ENCODE measurements at regions not wholly inside any gene's neighbourhood (a gene's known extent, or its start where the extent isn't known, plus 50 kb on each side); places are given as distances from the start of the nearest gene placed in this dataset.
A peak's percentile ranks its signal among the peaks of the same experiment; 100 is the strongest.

DNA sequence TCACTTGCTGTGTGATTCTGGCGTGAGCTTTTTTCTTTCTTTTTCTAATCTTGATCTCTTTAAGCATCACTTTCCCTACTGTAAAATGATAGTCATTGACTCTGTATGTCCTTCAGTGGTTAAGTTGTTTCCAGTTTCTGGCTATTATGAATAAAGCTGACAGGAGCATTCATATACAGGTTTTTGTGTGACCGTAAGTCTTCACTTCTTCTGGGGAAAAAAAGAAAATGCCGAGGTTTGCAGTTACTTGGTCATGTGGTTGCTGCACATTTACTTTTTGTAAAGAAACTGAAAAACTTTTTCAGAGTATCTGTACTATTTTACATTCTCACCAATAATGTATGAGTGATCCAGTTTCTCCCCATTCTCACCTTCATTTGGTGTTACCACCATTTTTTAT is 247.4 kb upstream of the RBMS3 start:
- TF ChIP-seq, protein P1, sequence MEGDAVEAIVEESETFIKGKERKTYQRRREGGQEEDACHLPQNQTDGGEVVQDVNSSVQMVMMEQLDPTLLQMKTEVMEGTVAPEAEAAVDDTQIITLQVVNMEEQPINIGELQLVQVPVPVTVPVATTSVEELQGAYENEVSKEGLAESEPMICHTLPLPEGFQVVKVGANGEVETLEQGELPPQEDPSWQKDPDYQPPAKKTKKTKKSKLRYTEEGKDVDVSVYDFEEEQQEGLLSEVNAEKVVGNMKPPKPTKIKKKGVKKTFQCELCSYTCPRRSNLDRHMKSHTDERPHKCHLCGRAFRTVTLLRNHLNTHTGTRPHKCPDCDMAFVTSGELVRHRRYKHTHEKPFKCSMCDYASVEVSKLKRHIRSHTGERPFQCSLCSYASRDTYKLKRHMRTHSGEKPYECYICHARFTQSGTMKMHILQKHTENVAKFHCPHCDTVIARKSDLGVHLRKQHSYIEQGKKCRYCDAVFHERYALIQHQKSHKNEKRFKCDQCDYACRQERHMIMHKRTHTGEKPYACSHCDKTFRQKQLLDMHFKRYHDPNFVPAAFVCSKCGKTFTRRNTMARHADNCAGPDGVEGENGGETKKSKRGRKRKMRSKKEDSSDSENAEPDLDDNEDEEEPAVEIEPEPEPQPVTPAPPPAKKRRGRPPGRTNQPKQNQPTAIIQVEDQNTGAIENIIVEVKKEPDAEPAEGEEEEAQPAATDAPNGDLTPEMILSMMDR (IDR thresholded peaks at IDR 0.05): no peak
- TF ChIP-seq EZH2 (IDR thresholded peaks at IDR 0.05): no peak
- TF ChIP-seq EZH2phosphoT487 (IDR thresholded peaks at IDR 0.05): no peak
- H3K27ac ChIP-seq: no peak overlapping the region

DNA sequence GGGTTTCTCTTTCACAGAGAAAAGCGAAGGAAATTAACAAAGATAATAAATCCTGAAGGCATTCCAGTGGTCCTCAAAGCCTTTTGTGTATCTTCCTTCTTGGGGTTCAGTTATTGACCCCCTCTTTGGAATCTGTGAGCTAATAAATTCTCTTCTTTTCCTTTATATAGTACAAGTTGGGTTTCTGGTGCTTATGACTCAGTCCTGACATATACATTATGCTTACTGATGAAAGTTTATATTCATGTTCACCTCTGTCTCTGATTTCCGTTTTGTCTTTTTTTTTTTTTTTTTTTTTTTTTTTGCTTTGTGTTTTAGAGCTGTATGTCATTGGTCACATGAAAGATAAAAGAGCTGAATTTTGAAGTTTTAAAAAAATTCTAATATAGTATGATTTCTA is 230.7 kb upstream of the RBMS3 start:
- H2AFZ ChIP-seq (replicated peaks): no peak overlapping the region
- no peaks in the 10 kb centered on the region for H3K27me3 ChIP-seq
- H3K4me2 ChIP-seq: no peak overlapping the region
- Mint-ChIP-seq H3K9me3 (peaks cover 19% of the 10 kb centered on the region), H3K36me3 (no peaks in the 10 kb centered on the region), H3K4me3 (no peak overlapping the region), H3K4me1 (no peaks in the 10 kb centered on the region), H3K27ac (no peak overlapping the region), H3K27me3 (ENCODE audit: insufficient read depth, low read depth) (peaks cover 9% of the 10 kb centered on the region)
- H4K20me1 ChIP-seq (ENCODE audit: low read depth): no peaks in the 10 kb centered on the region
- no peak overlapping the region for H3K9ac ChIP-seq
- no peaks in the 10 kb centered on the region for H3K79me2 ChIP-seq (ENCODE audit: low read depth)
- H3K4me3 ChIP-seq: no peak overlapping the region
- no peaks in the 10 kb centered on the region for H3K36me3 ChIP-seq
- H3K4me1 ChIP-seq: no peaks in the 10 kb centered on the region
- H3F3A ChIP-seq (ENCODE audit: low read depth): no peaks in the 10 kb centered on the region
- no peak for DNase-seq (ENCODE audit: low spot score)
- no peaks in the 10 kb centered on the region for H3K9me3 ChIP-seq (ENCODE audit: low read depth)
- TF ChIP-seq, protein P1 (IDR thresholded peaks at IDR 0.05): no peak
- TF ChIP-seq EZH2 (IDR thresholded peaks at IDR 0.05) (no peak), EZH2phosphoT487 (IDR thresholded peaks at IDR 0.05) (no peak)
- no peak overlapping the region for H3K27ac ChIP-seq

More for the DNA sequence above, 247.4 kb upstream of the RBMS3 start:
- no peaks in the 10 kb centered on the region for H3K4me1 ChIP-seq
- Mint-ChIP-seq H3K27me3 (ENCODE audit: insufficient read depth, low read depth) (no peaks in the 10 kb centered on the region), H3K9me3 (no peaks in the 10 kb centered on the region), H3K4me1 (peaks cover 2% of the 10 kb centered on the region), H3K36me3 (no peaks in the 10 kb centered on the region), H3K27ac (no peak overlapping the region), H3K4me3 (no peak overlapping the region)
- H4K20me1 ChIP-seq (ENCODE audit: low read depth): no peaks in the 10 kb centered on the region
- no peaks in the 10 kb centered on the region for H3K27me3 ChIP-seq
- H2AFZ ChIP-seq (replicated peaks): no peak overlapping the region
- no peaks in the 10 kb centered on the region for H3K36me3 ChIP-seq
- H3K9ac ChIP-seq: no peak overlapping the region
- H3K4me3 ChIP-seq: no peak overlapping the region
- no peaks in the 10 kb centered on the region for H3F3A ChIP-seq (ENCODE audit: low read depth)
- no peak overlapping the region for H3K4me2 ChIP-seq
- no peak for DNase-seq (ENCODE audit: low spot score)
- H3K9me3 ChIP-seq (ENCODE audit: low read depth): no peaks in the 10 kb centered on the region
- no peaks in the 10 kb centered on the region for H3K79me2 ChIP-seq (ENCODE audit: low read depth)

DNA sequence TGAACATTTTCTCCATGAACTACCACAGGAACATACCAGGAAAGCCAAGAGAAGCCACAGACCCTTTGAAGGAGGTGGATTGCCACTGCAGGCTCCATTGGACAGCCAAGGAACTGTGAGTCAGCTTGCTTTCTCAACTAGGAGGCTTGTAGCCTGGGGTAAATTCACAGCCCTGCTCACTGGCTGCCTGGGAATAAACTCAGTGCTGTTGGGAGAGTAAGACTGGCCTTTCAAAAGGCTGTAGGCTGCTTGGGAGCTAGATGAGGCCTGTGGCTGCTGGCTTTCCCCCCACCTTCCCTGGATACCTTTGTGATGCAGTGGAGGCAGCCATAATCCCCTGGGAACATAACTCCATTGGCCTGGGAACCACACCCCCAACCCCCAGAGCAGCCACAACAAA is 223.5 kb upstream of the RBMS3 start:
- DNase-seq (ENCODE audit: low spot score): peak; percentile 27
- no peaks in the 10 kb centered on the region for H3K36me3 ChIP-seq
- Mint-ChIP-seq H3K36me3 (peaks cover 4% of the 10 kb centered on the region), H3K4me3 (no peak overlapping the region), H3K9me3 (peaks cover 30% of the 10 kb centered on the region), H3K27ac (no peak overlapping the region), H3K27me3 (ENCODE audit: insufficient read depth, low read depth) (peaks cover 4% of the 10 kb centered on the region), H3K4me1 (no peaks in the 10 kb centered on the region)
- H4K20me1 ChIP-seq (ENCODE audit: low read depth): no peaks in the 10 kb centered on the region
- peak overlapping the region; percentile 18 for H2AFZ ChIP-seq (replicated peaks)
- H3K4me2 ChIP-seq: peak overlapping the region; percentile 2
- peak overlapping the region; percentile 80 for H3K27ac ChIP-seq
- H3K4me1 ChIP-seq: peaks cover 7% of the 10 kb centered on the region
- no peaks in the 10 kb centered on the region for H3K79me2 ChIP-seq (ENCODE audit: low read depth)
- no peaks in the 10 kb centered on the region for H3K27me3 ChIP-seq
- TF ChIP-seq EZH2phosphoT487 (IDR thresholded peaks at IDR 0.05) (no peak), EZH2 (IDR thresholded peaks at IDR 0.05) (no peak)
- TF ChIP-seq, protein P1 (IDR thresholded peaks at IDR 0.05): no peak
- H3K4me3 ChIP-seq: no peak overlapping the region
- H3K9me3 ChIP-seq (ENCODE audit: low read depth): no peaks in the 10 kb centered on the region
- H3F3A ChIP-seq (ENCODE audit: low read depth): no peaks in the 10 kb centered on the region
- no peak overlapping the region for H3K9ac ChIP-seq
